ENCODE measurements at regions not wholly inside any gene's neighbourhood (a gene's known extent, or its start where the extent isn't known, plus 50 kb on each side); places are given as distances from the start of the nearest gene placed in this dataset.
"Not testable (repeated sequence)": the region's sequence is repeated elsewhere in the genome, so short reads cannot be mapped to it uniquely, and the experiment has no call there.

GRCh38 chr13:84730376-84730775, 848.1 kb upstream of the SLITRK1 start:
- 24 to 29% methylated on average over 2 of the region's 2 CpGs for WGBS, 2 donors
- Histone ChIP-seq H3K4me1 (no peaks in the 10 kb centered on the region), H3K4me3 (no peak overlapping the region), H3K27me3 (no peaks in the 10 kb centered on the region), H3K36me3 (no peaks in the 10 kb centered on the region), H3K27ac (no peak overlapping the region), H3K9me3 (no peaks in the 10 kb centered on the region)
- TF ChIP-seq POLR2A (IDR thresholded peaks at IDR 0.05): no peak
- no peak for TF ChIP-seq CTCF (IDR thresholded peaks at IDR 0.05)
- TF ChIP-seq EP300 (IDR thresholded peaks at IDR 0.05): no peak
- DNase-seq (ENCODE audit: low spot score in 2 of 2): no peak

- Histone ChIP-seq H3K4me3 (no peak overlapping the region), H3K9me3 (no peaks in the 10 kb centered on the region), H3K27ac (no peak overlapping the region), H3K36me3 (no peaks in the 10 kb centered on the region), H3K4me1 (no peaks in the 10 kb centered on the region), H3K27me3 (no peaks in the 10 kb centered on the region)
- TF ChIP-seq EP300 (IDR thresholded peaks at IDR 0.05) (no peak), POLR2A (IDR thresholded peaks at IDR 0.05) (no peak), CTCF (IDR thresholded peaks at IDR 0.05) (no peak)
- DNase-seq (ENCODE audit: low spot score in 2 of 2): no peak
- 97% methylated on average over 2 of the region's 2 CpGs for WGBS, 2 donors
Observed at GRCh38 chr13:84705982-84706710, 823.9 kb upstream of the SLITRK1 start.

- 91 to 95% methylated on average over 11 of the region's 11 CpGs for WGBS, 2 donors
- Histone ChIP-seq H3K4me1 (no peaks in the 10 kb centered on the region), H3K9me3 (no peaks in the 10 kb centered on the region), H3K27me3 (no peaks in the 10 kb centered on the region), H3K27ac (no peak overlapping the region), H3K4me3 (no peak overlapping the region), H3K36me3 (no peaks in the 10 kb centered on the region)
- no peak for DNase-seq (ENCODE audit: low spot score in 2 of 2)
- TF ChIP-seq POLR2A (IDR thresholded peaks at IDR 0.05) (no peak), CTCF (IDR thresholded peaks at IDR 0.05) (no peak), EP300 (IDR thresholded peaks at IDR 0.05) (no peak)
Observed at GRCh38 chr13:84702174-84702573, 819.9 kb upstream of the SLITRK1 start.

- not testable (repeated sequence) for DNase-seq (ENCODE audit: low spot score in 2 of 2); H3K27me3 ChIP-seq; H3K4me3 ChIP-seq; H3K27ac ChIP-seq; H3K36me3 ChIP-seq; H3K9me3 ChIP-seq; H3K4me1 ChIP-seq
- WGBS, 2 donors: 59 to 65% methylated on average over 1 of the region's 1 CpG
Observed at GRCh38 chr13:84697591-84697990, 815.3 kb upstream of the SLITRK1 start.

GRCh38 chr13:84686973-84687372, 804.7 kb upstream of the SLITRK1 start:
- H3K27ac ChIP-seq: no peak overlapping the region
- TF ChIP-seq POLR2A (IDR thresholded peaks at IDR 0.05) (no peak), CTCF (IDR thresholded peaks at IDR 0.05) (no peak), EP300 (IDR thresholded peaks at IDR 0.05) (no peak)
- no peaks in the 10 kb centered on the region for H3K36me3 ChIP-seq
- no peak overlapping the region for H3K4me3 ChIP-seq
- WGBS, 2 donors: 81 to 86% methylated on average over 5 of the region's 5 CpGs
- no peaks in the 10 kb centered on the region for H3K27me3 ChIP-seq
- H3K4me1 ChIP-seq: no peaks in the 10 kb centered on the region
- H3K9me3 ChIP-seq: no peaks in the 10 kb centered on the region
- DNase-seq (ENCODE audit: low spot score in 2 of 2): no peak

GRCh38 chr13:84686458-84686857, 804.2 kb upstream of the SLITRK1 start:
- no peak for DNase-seq (ENCODE audit: low spot score in 2 of 2)
- 67 to 87% methylated on average over 1 of the region's 1 CpG for WGBS, 2 donors
- H3K9me3 ChIP-seq: no peaks in the 10 kb centered on the region
- H3K36me3 ChIP-seq: no peaks in the 10 kb centered on the region
- no peaks in the 10 kb centered on the region for H3K27me3 ChIP-seq
- TF ChIP-seq CTCF (IDR thresholded peaks at IDR 0.05): no peak
- H3K4me3 ChIP-seq: no peak overlapping the region
- no peaks in the 10 kb centered on the region for H3K4me1 ChIP-seq
- H3K27ac ChIP-seq: no peak overlapping the region

Data from tibial nerve (tissue), 4 donors.